Upper lobe of left lung (tissue), 4 donors: ENCODE measurements at regions not wholly inside any gene's neighbourhood (a gene's known extent, or its start where the extent isn't known, plus 50 kb on each side); places are given as distances from the start of the nearest gene placed in this dataset.

ENCODE experiments used
- CTCF ChIP-seq, 6 experiments: fragments of 450-650 bp in 4 of 6; fragments of 200-600 bp in 2 of 6; sonication (generic) in 2 of 6; IDR thresholded peaks; one replicate each; pipeline ENCODE4 v1.5.1; 2016 to 2019; ENCODE audit warnings: antibody characterized with exemption in 6 of 6
- EP300 ChIP-seq, 4 donors: sonication (generic); formaldehyde crosslinking; IDR thresholded peaks; one replicate each; pipeline ENCODE4 v1.5.1; 2017; ENCODE audit warnings: antibody characterized with exemption in 4 of 4, control low read depth in 2 of 4
- POLR2A ChIP-seq, 4 donors: fragments of 450-650 bp; IDR thresholded peaks; one replicate each; pipeline ENCODE4 v1.5.1; 2016 to 2017; ENCODE audit warnings: antibody characterized with exemption in 4 of 4, mild to moderate bottlenecking in 2 of 4
- POLR2AphosphoS5 ChIP-seq, 2 donors: sonication (generic); formaldehyde crosslinking; IDR thresholded peaks; one replicate each; pipeline ENCODE4 v1.5.1; 2017; ENCODE audit warnings: antibody characterized with exemption in 2 of 2

- TF ChIP-seq POLR2A (IDR thresholded peaks at IDR 0.05) (no peak), CTCF (IDR thresholded peaks at IDR 0.05) (no peak), EP300 (IDR thresholded peaks at IDR 0.05) (no peak), POLR2AphosphoS5 (IDR thresholded peaks at IDR 0.05) (no peak)
Observed at GRCh38 chr15:70347321-70348225, 249.9 kb upstream of the TLE3 start.
